ENCODE measurements at regions not wholly inside any gene's neighbourhood (a gene's known extent, or its start where the extent isn't known, plus 50 kb on each side); places are given as distances from the start of the nearest gene placed in this dataset.

DNA sequence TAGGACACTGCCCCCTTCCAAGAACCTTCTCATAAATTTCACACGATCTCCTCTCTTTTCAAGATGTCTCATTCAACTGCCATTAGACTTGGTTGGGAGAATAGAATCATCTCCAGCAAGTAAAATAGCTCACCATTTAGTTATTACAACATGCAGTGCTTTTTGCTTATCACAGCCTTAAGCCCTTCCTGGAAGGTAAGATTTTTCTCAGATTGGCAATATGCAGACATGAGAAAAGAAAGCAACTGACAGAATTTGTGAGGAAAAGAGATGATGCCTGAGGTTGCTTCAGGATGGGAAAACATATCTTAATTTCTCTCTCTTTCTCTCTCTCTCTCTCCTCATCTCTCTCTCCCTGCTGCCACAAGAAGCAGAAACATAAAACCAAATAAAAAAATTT lies 855.1 kb upstream of the ACVR2A start:
- intact Hi-C loops (cut with micrococcal nuclease): no loop called here
- no peaks in the 10 kb centered on the region for H3K36me3 ChIP-seq (ENCODE audit: control insufficient read depth in 1 of 2, insufficient read depth in 2 of 2, low read length in 2 of 2)
- TF ChIP-seq SRF (IDR thresholded peaks at IDR 0.05; ENCODE audit: low read depth) (no peak), YY1 (IDR thresholded peaks at IDR 0.05; ENCODE audit: extremely low read depth, insufficient replicate concordance, low read depth, low read length) (no peak)
- no peaks in the 10 kb centered on the region for H4K20me1 ChIP-seq (ENCODE audit: insufficient read depth)
- POLR2A ChIA-PET: no interaction called here
- no peaks in the 10 kb centered on the region for H3K9me2 ChIP-seq (ENCODE audit: insufficient read depth)
- H2AFZ ChIP-seq (ENCODE audit: low read depth, low read length, poor library complexity, severe bottlenecking): no peak overlapping the region
- BruUV-seq (replicated peaks): no TSS peak
- H3K9ac ChIP-seq (ENCODE audit: low read length): no peak overlapping the region
- DNase-seq (ENCODE audit: low read depth, low spot score) (no peak), ATAC-seq (no peak)
- no peak overlapping the region for H3K4me3 ChIP-seq (replicated peaks in 1 of 2; ENCODE audit: low read depth in 1 of 2, low read length in 2 of 2)
- CTCF ChIA-PET: no interaction called here
- no peaks in the 10 kb centered on the region for H3K27me3 ChIP-seq (ENCODE audit: insufficient read depth, low read length)
- no peaks in the 10 kb centered on the region for H3K4me1 ChIP-seq (ENCODE audit: control insufficient read depth in 1 of 2, insufficient read depth in 2 of 2, low read length in 2 of 2)
- H3K9me3 ChIP-seq (ENCODE audit: control insufficient read depth in 1 of 2, insufficient read depth in 1 of 2, low read depth in 1 of 2, low read length in 2 of 2): no peaks in the 10 kb centered on the region
- no peak overlapping the region for H3K27ac ChIP-seq (ENCODE audit: low read depth, low read length)
- RAD21 ChIA-PET (ENCODE audit: low non-redundant PET in 1 of 2, low total read pairs in 2 of 2, uncharacterized antibody in 2 of 2, unreplicated experiment in 2 of 2): no interaction called here
- H3K79me2 ChIP-seq (ENCODE audit: insufficient read depth, low read length): no peaks in the 10 kb centered on the region
- H3K4me2 ChIP-seq (ENCODE audit: low read length): no peak overlapping the region

GRCh38 chr2:146987996-146988395 lies 856.8 kb upstream of the ACVR2A start:
- ChIA-PET POLR2A (no interaction called here), RAD21 (ENCODE audit: low non-redundant PET in 1 of 2, low total read pairs in 2 of 2, uncharacterized antibody in 2 of 2, unreplicated experiment in 2 of 2) (no interaction called here), CTCF (no interaction called here)
- TF ChIP-seq ATF3 (IDR thresholded peaks at IDR 0.05) (no peak), CTCF (IDR thresholded peaks at IDR 0.05 in 2 of 3, conservative IDR thresholded peaks at IDR 0.05 in 1 of 3; ENCODE audit: borderline replicate concordance in 1 of 3, insufficient read depth in 1 of 3, low read depth in 2 of 3, low read length in 2 of 3) (no peak), CBX3 (IDR thresholded peaks at IDR 0.05; ENCODE audit: low read depth) (no peak), ZNF274 (IDR thresholded peaks at IDR 0.05; ENCODE audit: low read depth, low read length) (no peak), POLR2AphosphoS5 (IDR thresholded peaks at IDR 0.05; ENCODE audit: low read depth, low read length) (no peak), REST (IDR thresholded peaks at IDR 0.05; ENCODE audit: low read depth) (no peak), CEBPB (IDR thresholded peaks at IDR 0.05; ENCODE audit: low read depth) (no peak), RAD21 (IDR thresholded peaks at IDR 0.05; ENCODE audit: low read depth) (no peak), ZFX (IDR thresholded peaks at IDR 0.05) (no peak), EGR1 (IDR thresholded peaks at IDR 0.05; ENCODE audit: low read depth) (no peak), ELF1 (IDR thresholded peaks at IDR 0.05; ENCODE audit: borderline replicate concordance, low read depth) (no peak), TCF7L2 (IDR thresholded peaks at IDR 0.05; ENCODE audit: borderline replicate concordance, extremely low read depth, insufficient read depth, insufficient read length) (no peak)
- Histone ChIP-seq H3K79me2 (ENCODE audit: insufficient read depth, low read length) (no peaks in the 10 kb centered on the region), H3K27me3 (ENCODE audit: insufficient read depth, low read length) (no peaks in the 10 kb centered on the region), H2AFZ (ENCODE audit: low read depth, low read length, poor library complexity, severe bottlenecking) (no peak overlapping the region), H3K36me3 (ENCODE audit: control insufficient read depth in 1 of 2, insufficient read depth in 2 of 2, low read length in 2 of 2) (no peaks in the 10 kb centered on the region), H3K4me3 (replicated peaks in 1 of 2; ENCODE audit: low read depth in 1 of 2, low read length in 2 of 2) (no peak overlapping the region), H3K9me3 (ENCODE audit: control insufficient read depth in 1 of 2, insufficient read depth in 1 of 2, low read depth in 1 of 2, low read length in 2 of 2) (no peaks in the 10 kb centered on the region), H3K4me2 (ENCODE audit: low read length) (no peak overlapping the region), H3K9me2 (ENCODE audit: insufficient read depth) (no peaks in the 10 kb centered on the region), H3K4me1 (ENCODE audit: control insufficient read depth in 1 of 2, insufficient read depth in 2 of 2, low read length in 2 of 2) (no peaks in the 10 kb centered on the region), H3K27ac (ENCODE audit: low read depth, low read length) (no peak overlapping the region), H3K9ac (ENCODE audit: low read length) (no peak overlapping the region), H4K20me1 (ENCODE audit: insufficient read depth) (no peaks in the 10 kb centered on the region)
- intact Hi-C loops (cut with micrococcal nuclease): no loop called here
- ATAC-seq (no peak), DNase-seq (ENCODE audit: low read depth, low spot score) (no peak)
- no TSS peak for BruUV-seq (replicated peaks)
